Stimulated activated naive B cell treated with anti-CD40 and anti-IgM and Interleukin-4, amounts not matched to agents 10 μg/mL and 1 μg/mL and 100 μg/mL, for 72 hours (primary cell): ENCODE measurements at regions not wholly inside any gene's neighbourhood (a gene's known extent, or its start where the extent isn't known, plus 50 kb on each side); places are given as distances from the start of the nearest gene placed in this dataset.

Source experiments
- ATAC-seq, 2 donors: fragments of 150-1000 bp; cut with Tn5 transposase; replicated peaks; 2 replicates each; pipeline ENCODE4 v1.10.0; 2021; ENCODE audit warnings: moderate library complexity in 1 of 2
- DNase-seq: peaks from one replicate; pipeline ENCODE4 v3.0.0; 2021
- H3K27ac Mint-ChIP-seq: one replicate; pipeline ENCODE4 v1.8.0; 2022; ENCODE audit warnings: mild to moderate bottlenecking, mixed read lengths
- H3K27me3 Mint-ChIP-seq, 2 donors: one replicate each; pipeline ENCODE4 v1.8.0; 2022; ENCODE audit warnings: mixed read lengths in 2 of 2
- H3K36me3 Mint-ChIP-seq, 2 donors: one replicate each; pipeline ENCODE4 v1.8.0; 2022; ENCODE audit warnings: mixed read lengths in 2 of 2, mild to moderate bottlenecking in 1 of 2
- H3K4me1 Mint-ChIP-seq, 2 donors: one replicate each; pipeline ENCODE4 v1.8.0; 2022; ENCODE audit warnings: mixed read lengths in 2 of 2, mild to moderate bottlenecking in 1 of 2
- H3K4me3 Mint-ChIP-seq, 2 donors: one replicate each; pipeline ENCODE4 v1.8.0; 2022; ENCODE audit warnings: mild to moderate bottlenecking in 2 of 2, mixed read lengths in 2 of 2, moderate library complexity in 1 of 2
- H3K9me3 Mint-ChIP-seq, 2 donors: one replicate each; pipeline ENCODE4 v1.8.0; 2022; ENCODE audit warnings: mixed read lengths in 2 of 2, mild to moderate bottlenecking in 1 of 2

DNA sequence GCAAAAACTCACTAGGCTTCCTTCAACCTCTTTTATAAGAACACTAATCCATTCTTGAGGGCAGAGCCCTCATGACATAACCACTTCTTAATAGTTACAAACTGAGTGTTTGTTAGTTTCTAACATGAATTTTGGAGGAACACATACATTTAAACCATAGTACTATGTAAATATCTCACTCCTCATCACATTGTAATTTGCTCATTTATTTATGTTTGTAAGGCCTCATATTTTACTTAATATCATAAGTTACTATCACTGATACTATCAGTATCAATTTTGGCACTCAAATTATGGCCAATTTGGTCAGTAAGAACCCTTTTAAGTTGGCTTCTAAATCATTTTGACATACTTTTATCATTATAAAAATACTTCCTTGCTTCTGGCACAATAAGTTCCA, 603.1 kb downstream of the ZEB2 start:
- H3K4me3 Mint-ChIP-seq, result no peak overlapping the region
- peaks cover 6 to 8% of the 10 kb centered on the region in 2 donors for H3K36me3 Mint-ChIP-seq
- no peak overlapping the region for H3K27ac Mint-ChIP-seq
- H3K27me3 Mint-ChIP-seq, result no peaks in the 10 kb centered on the region
- peaks cover 16 to 18% of the 10 kb centered on the region in 2 donors for H3K9me3 Mint-ChIP-seq
- ATAC-seq (no peak), DNase-seq (no peak)
- H3K4me1 Mint-ChIP-seq, result no peaks in the 10 kb centered on the region

DNA sequence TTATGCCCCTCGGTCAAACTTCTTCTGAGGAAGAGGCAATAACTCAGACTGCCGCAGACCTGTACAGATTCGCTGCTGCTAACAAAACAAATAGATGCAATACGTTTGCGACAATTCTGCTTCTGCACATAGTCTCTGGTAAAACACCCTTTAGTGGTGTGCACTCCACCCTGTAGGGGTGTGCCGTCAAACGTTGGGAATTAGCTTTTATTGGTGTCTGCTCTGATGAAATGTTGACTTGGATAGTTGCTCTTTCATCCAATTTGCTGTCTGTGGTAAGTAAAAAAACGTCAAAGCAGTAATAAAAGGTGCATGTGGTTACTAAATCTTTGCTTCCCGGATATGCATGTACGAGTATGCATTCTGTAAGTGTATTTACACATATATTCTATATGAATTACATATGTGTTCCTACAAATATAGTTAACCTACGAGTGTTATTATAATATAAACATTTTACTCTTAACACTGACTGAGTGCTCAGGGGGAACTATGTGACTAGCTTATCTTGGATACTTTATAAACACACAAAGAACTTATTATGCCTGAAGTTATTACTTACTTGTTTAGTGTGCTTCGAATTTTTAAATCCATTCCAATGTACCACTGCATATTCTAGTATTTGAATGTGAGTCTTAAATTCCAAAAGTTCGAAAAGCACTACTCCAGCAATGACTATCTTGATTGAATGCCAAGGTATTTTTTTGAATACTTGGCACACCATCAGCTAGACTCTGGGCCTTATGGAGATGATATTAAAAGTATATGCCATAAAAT, 610.2 kb downstream of the ZEB2 start:
- no peak for ATAC-seq
- Mint-ChIP-seq H3K27ac (no peak overlapping the region), H3K9me3 (no peaks in the 10 kb centered on the region), H3K4me1 (no peaks in the 10 kb centered on the region), H3K27me3 (no peaks in the 10 kb centered on the region), H3K4me3 (no peak overlapping the region), H3K36me3 (no peaks in the 10 kb centered on the region)
- no peak for DNase-seq

DNA sequence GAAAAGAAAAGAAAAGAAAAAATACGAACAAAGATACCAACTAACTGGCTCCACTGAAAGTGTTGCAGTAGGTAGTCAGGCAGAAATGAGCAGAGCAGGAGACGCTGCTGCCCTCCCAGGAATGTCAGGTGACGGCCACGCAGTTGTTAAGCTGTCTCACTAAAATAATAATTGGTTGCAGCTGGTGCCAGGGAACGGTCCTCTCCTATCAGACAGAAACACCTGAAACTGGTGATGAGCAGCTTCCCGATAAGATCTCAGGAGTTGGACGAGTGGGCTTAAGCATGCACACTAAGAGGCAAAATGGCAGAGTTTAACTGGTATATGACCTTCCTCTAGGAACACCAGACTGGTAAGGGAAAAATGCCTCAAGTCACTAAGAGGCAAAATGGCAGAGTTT, 611.1 kb downstream of the ZEB2 start:
- no peaks in the 10 kb centered on the region for H3K4me1 Mint-ChIP-seq
- ATAC-seq (no peak), DNase-seq (no peak)
- H3K4me3 Mint-ChIP-seq, result no peak overlapping the region
- no peaks in the 10 kb centered on the region for H3K36me3 Mint-ChIP-seq
- no peaks in the 10 kb centered on the region for H3K9me3 Mint-ChIP-seq
- H3K27me3 Mint-ChIP-seq, result no peaks in the 10 kb centered on the region
- H3K27ac Mint-ChIP-seq, result no peak overlapping the region

DNA sequence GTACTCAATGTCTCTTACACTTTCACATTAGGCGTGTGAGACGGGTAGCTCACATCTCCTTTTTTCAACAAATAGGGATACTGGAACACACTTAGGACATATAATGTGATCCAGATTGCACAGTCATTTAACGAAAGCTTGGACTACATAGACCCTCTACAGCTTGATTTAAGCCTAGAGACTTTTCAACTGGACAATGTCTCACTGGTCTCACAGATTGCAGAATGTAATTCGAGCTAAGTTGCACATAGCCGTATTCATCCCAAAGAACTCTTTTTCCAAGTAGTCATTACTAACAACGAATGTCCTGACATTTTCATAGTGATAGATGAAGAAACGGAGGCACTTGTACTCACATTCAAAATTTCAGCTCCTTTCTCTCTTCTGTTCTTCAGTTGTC, 612.1 kb downstream of the ZEB2 start:
- DNase-seq (no peak), ATAC-seq (no peak)

DNA sequence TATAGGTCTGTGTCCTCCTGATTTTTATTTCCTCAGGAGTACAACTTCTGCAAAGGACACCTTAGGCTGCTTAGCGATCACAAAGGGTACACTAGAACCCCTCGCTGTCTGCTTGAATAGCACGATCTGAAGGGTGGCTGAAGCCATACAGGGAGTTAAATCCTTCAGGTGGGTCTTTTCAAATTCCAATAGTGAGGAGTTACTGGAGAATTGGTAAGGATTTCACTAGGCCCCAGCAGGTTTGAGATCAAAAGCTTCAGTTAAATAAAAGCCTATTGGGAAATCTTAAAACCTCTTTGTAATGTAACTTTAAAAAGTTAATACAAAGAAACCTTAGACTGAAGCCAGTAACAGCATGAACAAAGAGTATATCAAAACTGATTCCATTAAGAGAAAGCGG, 613.1 kb downstream of the ZEB2 start:
- no peaks in the 10 kb centered on the region for H3K27me3 Mint-ChIP-seq
- H3K4me3 Mint-ChIP-seq, result no peak overlapping the region
- no peaks in the 10 kb centered on the region for H3K9me3 Mint-ChIP-seq
- no peak for DNase-seq
- H3K27ac Mint-ChIP-seq, result no peak overlapping the region
- ATAC-seq, result no peak
- no peaks in the 10 kb centered on the region for H3K4me1 Mint-ChIP-seq
- no peaks in the 10 kb centered on the region for H3K36me3 Mint-ChIP-seq

More for the DNA sequence above, 612.1 kb downstream of the ZEB2 start:
- H3K36me3 Mint-ChIP-seq, result no peaks in the 10 kb centered on the region
- H3K27ac Mint-ChIP-seq, result no peak overlapping the region
- no peak overlapping the region for H3K4me3 Mint-ChIP-seq
- no peaks in the 10 kb centered on the region for H3K4me1 Mint-ChIP-seq
- H3K9me3 Mint-ChIP-seq, result no peaks in the 10 kb centered on the region
- H3K27me3 Mint-ChIP-seq, result no peaks in the 10 kb centered on the region

DNA sequence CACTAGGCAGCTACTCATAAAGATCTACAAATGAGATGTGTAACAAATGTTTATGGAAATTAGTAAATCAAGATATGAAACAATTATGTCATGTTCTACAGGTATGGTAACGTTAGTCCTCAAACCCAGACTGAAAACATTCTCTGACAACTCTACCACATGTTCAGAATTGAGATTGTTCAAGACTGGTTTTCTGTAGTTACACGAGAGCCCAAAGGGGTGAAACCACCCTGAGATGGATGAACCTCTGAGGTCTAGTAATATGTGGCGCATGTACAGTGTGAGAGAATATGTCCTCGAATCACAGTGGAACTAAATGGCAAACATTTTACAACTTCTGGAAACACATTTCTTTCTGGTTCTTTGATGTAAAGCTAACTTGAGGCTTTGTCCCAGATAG, 614.3 kb downstream of the ZEB2 start:
- H3K4me1 Mint-ChIP-seq, result peaks cover 0 to 3% of the 10 kb centered on the region in 2 donors
- no peak for DNase-seq
- no peak overlapping the region for H3K4me3 Mint-ChIP-seq
- no peak for ATAC-seq
- no peak overlapping the region for H3K27ac Mint-ChIP-seq
- H3K36me3 Mint-ChIP-seq, result no peaks in the 10 kb centered on the region
- H3K27me3 Mint-ChIP-seq, result peaks cover 0 to 3% of the 10 kb centered on the region in 2 donors
- no peaks in the 10 kb centered on the region for H3K9me3 Mint-ChIP-seq

DNA sequence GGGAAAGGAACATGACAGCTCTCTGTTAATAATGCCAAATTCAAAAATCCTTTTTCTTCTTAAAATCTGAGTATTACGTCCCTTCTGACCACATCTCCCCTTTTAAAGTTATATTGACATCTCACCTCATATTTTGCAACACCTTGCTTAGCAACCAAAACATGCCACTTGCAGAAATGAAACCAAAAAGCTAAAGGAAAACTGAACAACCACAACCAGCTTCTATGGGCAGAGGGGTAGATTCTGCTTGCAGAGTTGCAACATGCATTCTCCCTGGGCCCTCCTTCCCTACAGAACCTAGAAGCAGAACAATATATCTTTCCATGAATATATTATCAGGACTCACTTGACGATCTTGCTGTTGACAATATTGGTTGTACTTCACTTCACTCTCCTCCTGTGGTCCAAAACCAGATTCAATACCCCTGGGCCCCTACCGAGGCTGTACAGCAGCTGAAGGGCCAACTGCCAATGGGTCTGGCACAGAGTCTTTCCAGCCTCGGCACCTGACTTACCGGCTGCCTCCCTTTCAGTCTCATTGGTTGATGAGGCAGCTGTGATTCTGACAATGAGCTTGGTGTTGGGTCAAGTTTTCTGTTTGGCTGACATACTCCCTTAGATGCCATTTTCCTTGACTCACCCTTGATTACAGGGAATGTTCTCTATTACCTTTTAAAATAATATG, 616.6 kb downstream of the ZEB2 start:
- Mint-ChIP-seq H3K4me3 (no peak overlapping the region), H3K27me3 (peaks cover 0 to 3% of the 10 kb centered on the region in 2 donors), H3K9me3 (no peaks in the 10 kb centered on the region), H3K4me1 (peaks cover 0 to 3% of the 10 kb centered on the region in 2 donors), H3K36me3 (no peaks in the 10 kb centered on the region), H3K27ac (no peak overlapping the region)
- ATAC-seq (no peak), DNase-seq (no peak)

DNA sequence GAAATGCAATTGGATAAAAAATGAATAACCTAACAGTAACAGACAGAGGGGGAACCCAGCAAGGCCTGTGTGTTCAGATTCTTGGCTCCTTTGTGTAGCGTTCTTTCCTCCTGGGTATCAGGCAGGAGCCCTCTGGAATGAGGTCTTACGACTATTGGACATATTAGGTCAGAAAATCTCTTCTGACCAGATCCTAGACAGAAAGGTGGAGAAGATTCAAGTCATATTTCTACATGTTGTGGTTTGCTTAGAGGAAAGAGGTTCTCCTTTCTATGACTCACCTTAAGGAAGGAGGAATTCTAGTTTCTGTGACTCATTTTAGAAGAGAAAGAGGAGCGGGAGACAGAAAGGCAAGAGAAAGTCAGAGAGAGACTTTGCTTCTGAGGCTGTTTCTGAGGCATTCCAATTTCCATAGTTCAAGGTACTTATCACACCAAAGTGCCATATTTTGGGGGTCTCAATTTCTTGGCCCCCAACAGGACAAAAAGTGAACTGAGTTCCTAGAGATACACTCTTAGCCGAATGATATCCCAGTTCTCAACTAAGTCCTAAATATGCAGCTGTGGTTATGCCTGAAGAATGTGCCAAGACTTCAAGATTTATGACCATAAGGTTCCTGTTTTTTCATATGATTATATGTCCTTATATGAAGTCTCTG, 618.6 kb downstream of the ZEB2 start:
- Mint-ChIP-seq H3K9me3 (no peaks in the 10 kb centered on the region), H3K27me3 (peaks cover 0 to 3% of the 10 kb centered on the region in 2 donors), H3K4me1 (peaks cover 0 to 3% of the 10 kb centered on the region in 2 donors), H3K4me3 (no peak overlapping the region), H3K36me3 (no peaks in the 10 kb centered on the region), H3K27ac (no peak overlapping the region)
- ATAC-seq (peak; percentile 57 to 76), DNase-seq (no peak)

DNA sequence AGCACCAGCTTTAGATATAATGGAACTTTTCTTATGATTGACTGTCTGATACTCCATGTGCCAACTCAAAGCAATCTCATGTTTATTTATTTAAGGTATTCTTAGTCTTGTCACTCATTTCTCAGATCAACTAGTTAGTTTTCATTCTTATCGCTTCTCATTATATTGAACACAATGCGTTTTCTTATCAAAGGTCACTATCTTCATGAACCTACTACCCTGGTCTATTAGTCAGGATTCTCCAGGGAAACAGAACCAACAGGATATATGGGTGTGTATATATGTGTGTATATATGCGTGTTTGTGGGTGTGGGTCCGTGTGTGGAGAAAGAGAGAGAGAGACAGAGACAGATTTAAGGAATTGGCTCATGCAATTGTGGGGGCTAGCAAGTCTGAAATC, 619.9 kb downstream of the ZEB2 start:
- Mint-ChIP-seq H3K4me3 (no peak overlapping the region), H3K36me3 (no peaks in the 10 kb centered on the region), H3K4me1 (peaks cover 0 to 3% of the 10 kb centered on the region in 2 donors), H3K27me3 (peaks cover 0 to 3% of the 10 kb centered on the region in 2 donors), H3K9me3 (no peaks in the 10 kb centered on the region), H3K27ac (no peak overlapping the region)
- DNase-seq (no peak), ATAC-seq (no peak)

DNA sequence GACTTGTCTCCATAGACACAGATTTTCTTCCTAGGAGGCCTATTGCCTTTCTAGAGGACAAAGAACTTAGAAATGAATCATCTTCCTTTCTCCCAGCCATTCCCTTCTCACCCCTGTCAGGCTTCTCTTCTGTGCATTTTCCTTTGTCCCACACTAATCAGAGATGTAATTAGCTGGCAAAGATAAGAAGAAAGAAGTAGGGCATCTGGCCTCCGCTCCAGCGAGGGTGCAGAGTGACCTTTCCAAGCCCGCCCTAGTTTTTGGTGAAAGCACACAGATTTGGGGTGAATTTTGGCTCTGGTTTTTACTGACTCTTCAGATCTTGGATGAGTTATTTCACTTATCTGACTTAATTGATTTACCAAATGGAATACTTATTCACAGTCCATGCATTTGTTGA, 626.5 kb downstream of the ZEB2 start:
- H3K4me3 Mint-ChIP-seq, result no peak overlapping the region
- DNase-seq, result no peak
- H3K4me1 Mint-ChIP-seq, result no peaks in the 10 kb centered on the region
- ATAC-seq, result no peak
- no peaks in the 10 kb centered on the region for H3K9me3 Mint-ChIP-seq
- H3K27me3 Mint-ChIP-seq, result no peaks in the 10 kb centered on the region
- H3K27ac Mint-ChIP-seq, result no peak overlapping the region
- H3K36me3 Mint-ChIP-seq, result no peaks in the 10 kb centered on the region

DNA sequence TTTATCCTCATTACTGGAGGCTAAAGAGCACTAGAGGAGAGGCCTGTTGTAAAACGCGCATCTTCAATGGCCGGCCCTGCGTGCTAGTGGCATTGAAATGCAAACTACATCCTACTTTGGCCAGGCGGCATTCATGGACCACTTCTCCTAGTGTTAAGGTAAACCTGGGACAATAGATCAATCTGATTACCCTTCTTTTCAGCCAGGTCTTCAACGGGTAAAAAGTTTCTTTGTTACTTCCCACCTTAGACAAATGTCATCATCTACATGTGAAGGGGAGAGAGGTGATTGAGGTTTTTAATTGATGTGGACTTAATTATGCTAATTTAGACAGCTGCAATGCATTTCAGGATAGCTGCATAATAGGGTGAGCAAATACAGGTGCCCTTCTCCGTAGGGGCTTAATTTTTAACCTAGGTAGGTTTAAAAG, 628.0 kb downstream of the ZEB2 start:
- Mint-ChIP-seq H3K4me1 (no peaks in the 10 kb centered on the region), H3K27ac (no peak overlapping the region), H3K9me3 (no peaks in the 10 kb centered on the region), H3K4me3 (no peak overlapping the region), H3K36me3 (no peaks in the 10 kb centered on the region), H3K27me3 (no peaks in the 10 kb centered on the region)
- DNase-seq (no peak), ATAC-seq (no peak)

DNA sequence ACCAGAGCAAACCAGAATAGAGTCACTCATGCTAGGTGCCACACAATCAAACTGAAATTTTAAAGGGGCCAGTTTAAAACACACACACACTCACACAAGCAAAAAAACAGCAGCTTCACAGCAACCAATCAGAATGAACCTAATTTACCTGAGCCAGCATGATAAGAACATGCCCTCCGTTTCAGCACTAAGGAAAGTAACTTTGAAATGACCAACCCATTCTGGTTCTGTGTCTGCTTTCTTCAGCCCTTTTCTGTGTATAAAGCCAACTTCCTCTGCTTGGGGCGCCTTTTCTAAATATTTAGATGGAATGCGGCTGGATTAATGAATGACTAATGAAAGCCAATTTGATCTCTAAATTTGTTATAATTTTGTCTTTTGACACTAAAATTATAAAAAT, 629.1 kb downstream of the ZEB2 start:
- DNase-seq, result no peak
- Mint-ChIP-seq H3K4me3 (no peak overlapping the region), H3K36me3 (no peaks in the 10 kb centered on the region), H3K27me3 (no peaks in the 10 kb centered on the region), H3K4me1 (no peaks in the 10 kb centered on the region), H3K9me3 (no peaks in the 10 kb centered on the region), H3K27ac (no peak overlapping the region)
- ATAC-seq, result no peak

DNA sequence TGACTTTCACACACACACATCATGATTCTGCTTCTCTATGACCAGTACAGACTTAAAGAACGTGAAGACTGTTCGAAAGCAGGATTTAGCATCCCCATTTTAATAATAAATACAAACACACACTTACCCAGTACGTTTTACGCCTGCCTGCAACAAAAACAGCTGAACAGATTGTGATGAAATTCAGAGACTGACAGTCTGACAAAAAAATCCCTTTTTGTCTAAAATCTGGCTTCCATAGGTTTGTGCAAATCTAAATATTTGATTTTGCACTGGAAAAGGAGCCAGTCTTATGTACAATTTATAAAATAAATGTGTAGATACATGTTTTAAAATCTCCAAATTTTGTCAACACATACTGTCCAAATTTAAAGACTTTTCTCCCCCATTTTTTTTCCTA, 630.7 kb downstream of the ZEB2 start:
- H3K36me3 Mint-ChIP-seq, result no peaks in the 10 kb centered on the region
- H3K27me3 Mint-ChIP-seq, result no peaks in the 10 kb centered on the region
- no peaks in the 10 kb centered on the region for H3K9me3 Mint-ChIP-seq
- H3K4me3 Mint-ChIP-seq, result no peak overlapping the region
- H3K27ac Mint-ChIP-seq, result no peak overlapping the region
- no peaks in the 10 kb centered on the region for H3K4me1 Mint-ChIP-seq
- ATAC-seq, result no peak
- DNase-seq, result no peak

DNA sequence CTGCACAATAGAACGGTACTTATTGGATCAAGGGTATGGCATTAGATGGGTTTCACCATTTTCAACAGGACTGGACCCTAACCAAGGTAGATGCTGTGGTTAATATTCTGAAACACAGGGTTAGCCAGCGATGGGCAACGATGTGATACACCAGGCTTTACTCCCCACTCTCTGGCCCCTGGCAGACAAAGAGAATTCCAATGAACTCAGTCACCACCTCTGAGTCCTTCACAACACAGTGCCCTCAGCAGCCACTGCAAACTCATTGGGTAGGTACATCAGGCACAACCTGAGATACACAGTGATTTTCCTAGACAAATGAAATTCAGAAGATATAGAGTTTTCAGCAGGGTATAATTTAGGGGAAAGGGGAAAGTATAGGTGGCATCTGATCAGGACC, 634.5 kb downstream of the ZEB2 start:
- H3K36me3 Mint-ChIP-seq, result no peaks in the 10 kb centered on the region
- H3K4me3 Mint-ChIP-seq, result no peak overlapping the region
- H3K27ac Mint-ChIP-seq, result no peak overlapping the region
- H3K9me3 Mint-ChIP-seq, result no peaks in the 10 kb centered on the region
- no peaks in the 10 kb centered on the region for H3K4me1 Mint-ChIP-seq
- ATAC-seq (no peak), DNase-seq (no peak)
- H3K27me3 Mint-ChIP-seq, result no peaks in the 10 kb centered on the region

DNA sequence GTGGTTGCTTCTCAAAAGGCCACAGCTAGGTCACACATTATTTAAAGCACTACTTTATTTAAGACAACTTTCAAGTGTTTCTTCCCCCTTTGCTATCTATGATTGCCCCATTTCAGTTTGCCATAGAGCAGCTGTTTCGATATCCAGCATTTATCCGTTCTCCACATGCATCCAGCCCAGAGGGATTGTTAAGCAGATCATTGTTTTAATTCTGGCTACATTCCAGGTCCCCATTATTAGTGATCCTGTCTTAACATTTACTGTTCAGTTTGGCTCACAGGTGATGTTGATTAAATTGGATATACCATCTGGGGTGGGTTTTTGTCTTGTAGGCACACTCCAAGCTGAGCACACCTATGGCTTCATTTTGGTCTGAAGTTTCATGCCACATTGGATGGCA, 638.7 kb downstream of the ZEB2 start:
- H3K36me3 Mint-ChIP-seq, result no peaks in the 10 kb centered on the region
- peaks cover 0 to 5% of the 10 kb centered on the region in 2 donors for H3K4me1 Mint-ChIP-seq
- no peak overlapping the region for H3K4me3 Mint-ChIP-seq
- no peaks in the 10 kb centered on the region for H3K9me3 Mint-ChIP-seq
- DNase-seq (no peak), ATAC-seq (no peak)
- H3K27ac Mint-ChIP-seq, result no peak overlapping the region
- H3K27me3 Mint-ChIP-seq, result no peaks in the 10 kb centered on the region
